HCT116 (cell line): ENCODE measurements at regions not wholly inside any gene's neighbourhood (a gene's known extent, or its start where the extent isn't known, plus 50 kb on each side); places are given as distances from the start of the nearest gene placed in this dataset.
"Not testable (repeated sequence)": the region's sequence is repeated elsewhere in the genome, so short reads cannot be mapped to it uniquely, and the experiment has no call there.

Experiments used
- ATAC-seq: fragments of 200-7000 bp; cut with Tn5 transposase; 2 replicates; pipeline ENCODE4 v1.9.1; 2020; ENCODE audit warnings: mild to moderate bottlenecking, moderate library complexity
- BruUV-seq: library from RNA; stranded (reverse); fragments of 400-500 nt; replicated peaks from 2 replicates; lab custom pipeline; 2021; lab: Mats Ljungman, UMichigan
- CTCF ChIA-PET: fragments of 300-600 bp; sonication (Branson Sonifier 250); formaldehyde crosslinking; loops from one replicate; lab custom pipeline; 2021; ENCODE audit warnings: antibody characterized with exemption; lab: Charles Lee
- POLR2A ChIA-PET: fragments of 300-600, 350-600 bp; sonication (Branson Sonifier 250); formaldehyde crosslinking; loops from one replicate; lab custom pipeline; 2021; ENCODE audit warnings: antibody characterized with exemption; lab: Charles Lee
- RAD21 ChIA-PET, 2 experiments: fragments of 300-600 bp; sonication (Branson Sonifier 250); formaldehyde crosslinking; loops; one replicate each; lab custom pipeline; 2023; ENCODE audit warnings: low total read pairs in 2 of 2; ENCODE audit not compliant: uncharacterized antibody in 2 of 2, unreplicated experiment in 2 of 2, low non-redundant PET in 1 of 2; lab: Charles Lee
- DNase-seq: peaks from one replicate; pipeline ENCODE4 v3.0.0-alpha.2; 2010; ENCODE audit warnings: low read depth, low spot score
- H2AFZ ChIP-seq: fragments of 200-600 bp; shearing (Covaris generic), sonication (generic); 2 replicates; pipeline ENCODE4 v1.6.1; 2017; ENCODE audit warnings: low read depth, mixed run types, mixed read lengths, antibody characterized with exemption, low read length; ENCODE audit not compliant: poor library complexity, severe bottlenecking
- H3K27ac ChIP-seq: 2 replicates; pipeline ENCODE4 v1.5.1; 2012; ENCODE audit warnings: low read depth, low read length
- H3K27me3 ChIP-seq: fragments of 200-600 bp; sonication (generic); 2 replicates; pipeline ENCODE4 v1.6.1; 2016; ENCODE audit warnings: mixed run types, low read length, mixed read lengths; ENCODE audit not compliant: insufficient read depth
- H3K36me3 ChIP-seq, 2 experiments: fragments of 200-500 bp in 1 of 2; fragments of 200-600 bp in 1 of 2; sonication (Bioruptor generic) in 1 of 2; sonication (generic) in 1 of 2; 2 replicates each; pipeline versions ENCODE4 v1.5.1 to v1.6.1; 2014 to 2016; ENCODE audit warnings: low read length in 2 of 2, inconsistent platforms in 1 of 2, mixed read lengths in 1 of 2, mixed run types in 1 of 2; ENCODE audit not compliant: insufficient read depth in 2 of 2, control insufficient read depth in 1 of 2
- H3K4me1 ChIP-seq, 2 experiments: fragments of 200-600 bp in 1 of 2; sonication (generic) in 1 of 2; 2 replicates each; pipeline versions ENCODE4 v1.5.1 to v1.6.1; 2012 to 2017; ENCODE audit warnings: low read length in 2 of 2, inconsistent platforms in 1 of 2, mild to moderate bottlenecking in 1 of 2, mixed read lengths in 1 of 2, mixed run types in 1 of 2, moderate library complexity in 1 of 2; ENCODE audit not compliant: insufficient read depth in 2 of 2, control insufficient read depth in 1 of 2
- H3K4me2 ChIP-seq: fragments of 200-600 bp; sonication (generic); 2 replicates; pipeline ENCODE4 v1.6.1; 2017; ENCODE audit warnings: mixed run types, low read length, mixed read lengths
- H3K4me3 ChIP-seq, 2 experiments: fragments of 200-600 bp in 1 of 2; sonication (generic) in 1 of 2; replicated peaks in 1 of 2; 2 replicates each; pipeline ENCODE4 v1.5.1; 2011 to 2016; ENCODE audit warnings: low read length in 2 of 2, control low read depth in 1 of 2, low read depth in 1 of 2, mild to moderate bottlenecking in 1 of 2, mixed read lengths in 1 of 2, mixed run types in 1 of 2
- H3K79me2 ChIP-seq: fragments of 200-600 bp; sonication (generic); 2 replicates; pipeline ENCODE4 v1.6.1; 2017; ENCODE audit warnings: mild to moderate bottlenecking, mixed run types, low read length, moderate library complexity, mixed read lengths; ENCODE audit not compliant: insufficient read depth
- H3K9ac ChIP-seq: fragments of 200-600 bp; sonication (generic); 2 replicates; pipeline ENCODE4 v1.6.1; 2016; ENCODE audit warnings: low read length, mixed read lengths
- H3K9me2 ChIP-seq: fragments of 200-600 bp; sonication (generic), shearing (Covaris generic); 2 replicates; pipeline ENCODE4 v1.6.1; 2017; ENCODE audit warnings: mixed run types, mild to moderate bottlenecking, moderate library complexity; ENCODE audit not compliant: insufficient read depth
- H3K9me3 ChIP-seq, 2 experiments: fragments of 200-500 bp in 1 of 2; fragments of 200-600 bp in 1 of 2; sonication (Bioruptor generic) in 1 of 2; sonication (generic) in 1 of 2; 2 replicates each; pipeline ENCODE4 v1.6.1; 2014 to 2017; ENCODE audit warnings: low read length in 2 of 2, mixed read lengths in 2 of 2, inconsistent platforms in 1 of 2, low read depth in 1 of 2, mild to moderate bottlenecking in 1 of 2, mixed run types in 1 of 2, moderate library complexity in 1 of 2; ENCODE audit not compliant: control insufficient read depth in 1 of 2, insufficient read depth in 1 of 2
- H4K20me1 ChIP-seq: fragments of 200-600 bp; sonication (generic), shearing (Covaris generic); 2 replicates; pipeline ENCODE4 v1.6.1; 2017; ENCODE audit warnings: mixed run types, mild to moderate bottlenecking, moderate library complexity; ENCODE audit not compliant: insufficient read depth
- CTCF ChIP-seq, 3 experiments: fragments of 200-600 bp in 1 of 3; sonication (generic) in 1 of 3; IDR thresholded peaks in 2 of 3; conservative IDR thresholded peaks in 1 of 3; 2 replicates each; pipeline ENCODE4 v1.5.1; 2012 to 2017; ENCODE audit warnings: low read depth in 2 of 3, low read length in 2 of 3, antibody characterized with exemption in 1 of 3, borderline replicate concordance in 1 of 3, control low read depth in 1 of 3, mild to moderate bottlenecking in 1 of 3, mixed read lengths in 1 of 3, mixed run types in 1 of 3, moderate library complexity in 1 of 3; ENCODE audit not compliant: insufficient read depth in 1 of 3
- intact Hi-C: fragments of 100-400 bp; cut with micrococcal nuclease; formaldehyde crosslinking; loops from 2 replicates; pipeline ENCODE4 v1.10.0; 2022

GRCh38 chr22:16441014-16441413 is 151.6 kb downstream of the CCT8L2 start:
- BruUV-seq, intact Hi-C loops: not testable (repeated sequence)

GRCh38 chr22:16423476-16423875 is 169.1 kb downstream of the CCT8L2 start:
- BruUV-seq, H3K4me1 ChIP-seq, H3K27ac ChIP-seq, RAD21 ChIA-PET, H3K9me2 ChIP-seq, H3K36me3 ChIP-seq, H3K27me3 ChIP-seq, H3K9ac ChIP-seq, ATAC-seq, CTCF ChIA-PET, H2AFZ ChIP-seq, H3K4me3 ChIP-seq, intact Hi-C loops, H4K20me1 ChIP-seq, H3K9me3 ChIP-seq, POLR2A ChIA-PET, H3K79me2 ChIP-seq, H3K4me2 ChIP-seq, DNase-seq: not testable (repeated sequence)

More at GRCh38 chr22:16441014-16441413, 151.6 kb downstream of the CCT8L2 start:
- POLR2A ChIA-PET, CTCF ChIA-PET, H3K27me3 ChIP-seq, H3K4me2 ChIP-seq, H3K9ac ChIP-seq, H3K79me2 ChIP-seq, H3K9me3 ChIP-seq, RAD21 ChIA-PET, H4K20me1 ChIP-seq, H3K4me3 ChIP-seq, H2AFZ ChIP-seq, H3K9me2 ChIP-seq, H3K27ac ChIP-seq, H3K4me1 ChIP-seq, ATAC-seq, H3K36me3 ChIP-seq, DNase-seq: not testable (repeated sequence)
- peak in 2 of 3 experiments; percentile 19 to 35; a peak in 3 of 6 replicates for TF ChIP-seq CTCF (IDR thresholded peaks at IDR 0.05 in 2 of 3, conservative IDR thresholded peaks at IDR 0.05 in 1 of 3; ENCODE audit: borderline replicate concordance in 1 of 3, insufficient read depth in 1 of 3, low read depth in 2 of 3, low read length in 2 of 3)

GRCh38 chr22:16417498-16417897 is 175.1 kb downstream of the CCT8L2 start:
- CTCF ChIA-PET, intact Hi-C loops: not testable (repeated sequence)

GRCh38 chr22:16404639-16405038 is 188.0 kb downstream of the CCT8L2 start:
- H4K20me1 ChIP-seq, CTCF ChIA-PET, BruUV-seq, intact Hi-C loops, H3K9ac ChIP-seq, RAD21 ChIA-PET, H3K4me2 ChIP-seq, H3K27me3 ChIP-seq, H3K9me3 ChIP-seq, H3K36me3 ChIP-seq, H3K79me2 ChIP-seq, H3K27ac ChIP-seq, H3K9me2 ChIP-seq, H3K4me1 ChIP-seq, H3K4me3 ChIP-seq, ATAC-seq, DNase-seq, POLR2A ChIA-PET, H2AFZ ChIP-seq: not testable (repeated sequence)

More at GRCh38 chr22:16417498-16417897, 175.1 kb downstream of the CCT8L2 start:
- H3K4me3 ChIP-seq, H3K79me2 ChIP-seq, H3K4me1 ChIP-seq, H3K36me3 ChIP-seq, BruUV-seq, ATAC-seq, H3K27ac ChIP-seq, H2AFZ ChIP-seq, H3K4me2 ChIP-seq, H4K20me1 ChIP-seq, RAD21 ChIA-PET, H3K9me3 ChIP-seq, H3K9me2 ChIP-seq, H3K27me3 ChIP-seq, DNase-seq, POLR2A ChIA-PET, H3K9ac ChIP-seq: not testable (repeated sequence)
